Peyer's patch (tissue), 4 donors: ENCODE measurements at regions not wholly inside any gene's neighbourhood (a gene's known extent, or its start where the extent isn't known, plus 50 kb on each side); places are given as distances from the start of the nearest gene placed in this dataset.

ENCODE experiments used
- DNase-seq, 3 donors: peaks; one replicate each; pipeline ENCODE4 v3.0.0-alpha.2; 2017 to 2019
- H3K27ac ChIP-seq, 4 donors: fragments of 200-600 bp; sonication (generic); one replicate each; pipeline ENCODE4 v1.5.1; 2016 to 2019
- H3K27me3 ChIP-seq, 2 donors: fragments of 200-600 bp; sonication (generic); one replicate each; pipeline ENCODE4 v1.5.1; 2019
- H3K36me3 ChIP-seq, 3 donors: fragments of 200-600 bp; sonication (generic); one replicate each; pipeline ENCODE4 v1.5.1; 2016 to 2019
- H3K4me1 ChIP-seq, 4 donors: fragments of 200-600 bp; sonication (generic); one replicate each; pipeline ENCODE4 v1.5.1; 2016 to 2019
- H3K4me3 ChIP-seq, 4 donors: fragments of 200-600 bp; sonication (generic); 1 replicate in 3 of 4; 2 replicates in 1 of 4; pipeline ENCODE4 v1.5.1; 2016 to 2019; ENCODE audit warnings: mild to moderate bottlenecking in 1 of 4
- H3K9me3 ChIP-seq, 4 donors: fragments of 200-600 bp; sonication (generic); one replicate each; pipeline ENCODE4 v1.5.1; 2016 to 2019; ENCODE audit warnings: mild to moderate bottlenecking in 1 of 4
- CTCF ChIP-seq, 6 experiments: fragments of 450-650 bp in 4 of 6; fragments of 200-600 bp in 2 of 6; sonication (generic) in 1 of 6; IDR thresholded peaks; one replicate each; pipeline ENCODE4 v1.5.1; 2017 to 2019; ENCODE audit warnings: antibody characterized with exemption in 6 of 6, mild to moderate bottlenecking in 3 of 6, moderate library complexity in 1 of 6
- POLR2A ChIP-seq, 2 donors: fragments of 450-650 bp; IDR thresholded peaks; one replicate each; pipeline ENCODE4 v1.5.1; 2017; ENCODE audit warnings: antibody characterized with exemption in 2 of 2, mild to moderate bottlenecking in 2 of 2, moderate library complexity in 2 of 2

- no peak for DNase-seq
Measured at GRCh38 chr2:21519412-21519811, 395.6 kb downstream of the TDRD15 start.

GRCh38 chr2:21519821-21520220 is 396.1 kb downstream of the TDRD15 start:
- no peaks in the 10 kb centered on the region for H3K4me1 ChIP-seq
- no peak for DNase-seq
- H3K27ac ChIP-seq, result no peak overlapping the region
- TF ChIP-seq CTCF (IDR thresholded peaks at IDR 0.05) (no peak), POLR2A (IDR thresholded peaks at IDR 0.05) (no peak)
- no peaks in the 10 kb centered on the region for H3K36me3 ChIP-seq
- no peaks in the 10 kb centered on the region for H3K27me3 ChIP-seq
- no peaks in the 10 kb centered on the region for H3K9me3 ChIP-seq
- no peak overlapping the region for H3K4me3 ChIP-seq

More at GRCh38 chr2:21519412-21519811, 395.6 kb downstream of the TDRD15 start:
- no peaks in the 10 kb centered on the region for H3K27me3 ChIP-seq
- TF ChIP-seq POLR2A (IDR thresholded peaks at IDR 0.05) (no peak), CTCF (IDR thresholded peaks at IDR 0.05) (no peak)
- H3K4me1 ChIP-seq, result no peaks in the 10 kb centered on the region
- H3K9me3 ChIP-seq, result no peaks in the 10 kb centered on the region
- no peak overlapping the region for H3K4me3 ChIP-seq
- H3K27ac ChIP-seq, result no peak overlapping the region
- H3K36me3 ChIP-seq, result no peaks in the 10 kb centered on the region

DNA sequence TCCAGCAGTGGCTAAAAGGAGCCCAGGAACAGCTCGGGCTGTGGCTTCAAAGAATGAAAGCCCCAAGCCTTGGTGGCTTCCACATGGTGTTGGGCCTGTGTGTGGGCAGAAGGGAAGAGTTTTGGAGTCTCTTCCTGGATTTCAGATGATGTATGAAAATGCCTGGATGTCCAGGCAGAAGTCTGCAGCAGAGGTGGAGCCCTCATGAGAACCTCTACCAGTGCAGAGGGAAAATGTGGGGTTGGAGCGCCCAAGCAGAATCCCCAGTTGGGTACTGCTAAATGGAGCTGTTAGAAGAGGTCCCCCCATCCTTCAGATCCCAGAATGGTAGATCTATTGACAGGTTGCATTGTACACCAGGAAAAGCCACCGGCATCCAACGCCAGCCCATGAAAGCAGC is 412.1 kb downstream of the TDRD15 start:
- TF ChIP-seq POLR2A (IDR thresholded peaks at IDR 0.05) (no peak), CTCF (IDR thresholded peaks at IDR 0.05) (no peak)
- no peaks in the 10 kb centered on the region for H3K27me3 ChIP-seq
- peaks cover 0 to 13% (median 0%) of the 10 kb centered on the region in 4 donors for H3K9me3 ChIP-seq
- no peaks in the 10 kb centered on the region for H3K36me3 ChIP-seq
- no peaks in the 10 kb centered on the region for H3K4me1 ChIP-seq
- DNase-seq, result no peak
- H3K4me3 ChIP-seq, result no peak overlapping the region
- no peak overlapping the region for H3K27ac ChIP-seq

DNA sequence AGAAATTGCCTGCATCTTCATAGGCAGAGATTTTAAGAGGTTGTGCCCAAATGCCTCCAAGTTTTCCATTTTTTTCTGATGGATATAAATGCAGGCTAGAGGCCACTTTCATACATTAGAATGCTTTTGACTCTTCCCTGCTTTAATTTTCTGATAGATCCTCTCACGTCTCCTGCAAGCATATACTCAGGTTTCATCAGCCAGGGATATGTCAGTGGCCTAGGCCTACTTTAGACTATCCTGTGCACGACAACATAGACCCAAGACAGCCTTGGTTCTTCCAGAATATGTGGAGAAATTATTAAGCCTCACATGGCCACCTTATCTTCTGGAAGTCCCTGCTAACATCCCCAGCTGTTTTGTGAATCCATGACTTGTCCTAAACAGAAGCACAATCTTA is 415.9 kb downstream of the TDRD15 start:
- Histone ChIP-seq H3K27me3 (no peaks in the 10 kb centered on the region), H3K4me1 (no peaks in the 10 kb centered on the region), H3K36me3 (no peaks in the 10 kb centered on the region), H3K9me3 (peaks cover 0 to 12% (median 0%) of the 10 kb centered on the region in 4 donors), H3K4me3 (no peak overlapping the region), H3K27ac (no peak overlapping the region)
- TF ChIP-seq POLR2A (IDR thresholded peaks at IDR 0.05) (no peak), CTCF (IDR thresholded peaks at IDR 0.05) (no peak)
- no peak for DNase-seq

GRCh38 chr2:21543630-21544029 is 419.9 kb downstream of the TDRD15 start:
- Histone ChIP-seq H3K4me3 (no peak overlapping the region), H3K4me1 (no peaks in the 10 kb centered on the region), H3K27ac (no peak overlapping the region), H3K9me3 (no peaks in the 10 kb centered on the region), H3K36me3 (no peaks in the 10 kb centered on the region), H3K27me3 (no peaks in the 10 kb centered on the region)
- TF ChIP-seq POLR2A (IDR thresholded peaks at IDR 0.05), result no peak
- no peak for TF ChIP-seq CTCF (IDR thresholded peaks at IDR 0.05)
- DNase-seq, result no peak

DNA sequence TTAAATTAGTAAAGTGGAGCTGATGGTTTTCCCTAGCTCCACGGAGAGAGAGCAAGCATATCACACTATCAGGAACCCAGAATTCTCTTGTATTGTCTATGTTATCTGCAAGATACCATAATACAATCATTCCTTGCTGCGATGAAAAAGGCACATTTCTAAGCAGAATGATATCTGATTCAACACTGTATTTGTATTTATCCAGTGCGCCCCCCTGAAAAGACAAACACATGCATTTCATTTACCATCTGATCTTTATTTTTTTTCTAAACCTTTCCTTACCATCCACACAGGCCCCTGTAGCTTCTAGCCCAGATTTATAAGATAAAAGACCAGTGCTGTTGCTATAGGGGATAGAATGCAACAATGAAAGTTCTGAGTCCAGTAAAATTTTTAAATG is 420.6 kb downstream of the TDRD15 start:
- TF ChIP-seq CTCF (IDR thresholded peaks at IDR 0.05) (no peak), POLR2A (IDR thresholded peaks at IDR 0.05) (no peak)
- H3K27me3 ChIP-seq, result no peaks in the 10 kb centered on the region
- no peaks in the 10 kb centered on the region for H3K4me1 ChIP-seq
- H3K4me3 ChIP-seq, result no peak overlapping the region
- no peaks in the 10 kb centered on the region for H3K9me3 ChIP-seq
- no peaks in the 10 kb centered on the region for H3K36me3 ChIP-seq
- H3K27ac ChIP-seq, result no peak overlapping the region
- DNase-seq, result no peak
